ENCODE measurements at regions not wholly inside any gene's neighbourhood (a gene's known extent, or its start where the extent isn't known, plus 50 kb on each side); places are given as distances from the start of the nearest gene placed in this dataset.

- intact Hi-C loops (cut with DNase I, micrococcal nuclease) = no loop called here
- DNase-seq (no peak), ATAC-seq (no peak)
- Mint-ChIP-seq H3K36me3 (ENCODE audit: low read depth) (no peaks in the 10 kb centered on the region), H3K4me1 (no peaks in the 10 kb centered on the region), H3K4me3 (no peak overlapping the region), H3K27me3 (peaks cover 6% of the 10 kb centered on the region), H3K27ac (no peak overlapping the region), H3K9me3 (ENCODE audit: low read depth) (no peaks in the 10 kb centered on the region)
- ChIA-PET POLR2A (no interaction called here), CTCF (no interaction called here)
Observed at GRCh38 chr2:88824951-88825350, 133.5 kb downstream of the RPIA start.

GRCh38 chr2:88826399-88826798 lies 134.9 kb downstream of the RPIA start:
- Mint-ChIP-seq H3K9me3 (ENCODE audit: low read depth) (no peaks in the 10 kb centered on the region), H3K36me3 (ENCODE audit: low read depth) (no peaks in the 10 kb centered on the region), H3K4me3 (no peak overlapping the region), H3K4me1 (no peaks in the 10 kb centered on the region), H3K27me3 (peaks cover 6% of the 10 kb centered on the region), H3K27ac (no peak overlapping the region)
- intact Hi-C loops (cut with DNase I, micrococcal nuclease) = no loop called here
- POLR2A ChIA-PET = no interaction called here
- ATAC-seq (no peak), DNase-seq (no peak)
- CTCF ChIA-PET = no interaction called here

- ATAC-seq (no peak), DNase-seq (no peak)
- H3K27ac Mint-ChIP-seq = no peak overlapping the region
- POLR2A ChIA-PET = no interaction called here
- CTCF ChIA-PET = no interaction called here
- H3K36me3 Mint-ChIP-seq (ENCODE audit: low read depth) = no peaks in the 10 kb centered on the region
- intact Hi-C loops (cut with DNase I, micrococcal nuclease) = no loop called here
- H3K27me3 Mint-ChIP-seq = peaks cover 6% of the 10 kb centered on the region
- no peaks in the 10 kb centered on the region for H3K9me3 Mint-ChIP-seq (ENCODE audit: low read depth)
- no peak overlapping the region for H3K4me3 Mint-ChIP-seq
- no peaks in the 10 kb centered on the region for H3K4me1 Mint-ChIP-seq
Observed at GRCh38 chr2:88827821-88828220, 136.3 kb downstream of the RPIA start.

GRCh38 chr2:88828397-88829137 lies 137.1 kb downstream of the RPIA start:
- no peak for ATAC-seq
- no peaks in the 10 kb centered on the region for H3K9me3 Mint-ChIP-seq (ENCODE audit: low read depth)
- CTCF ChIA-PET = no interaction called here
- no peak overlapping the region for H3K27ac Mint-ChIP-seq
- peaks cover 6% of the 10 kb centered on the region for H3K27me3 Mint-ChIP-seq
- no peak for DNase-seq
- POLR2A ChIA-PET = no interaction called here
- intact Hi-C loops (cut with DNase I, micrococcal nuclease) = no loop called here
- H3K4me1 Mint-ChIP-seq = no peaks in the 10 kb centered on the region
- no peak overlapping the region for H3K4me3 Mint-ChIP-seq
- no peaks in the 10 kb centered on the region for H3K36me3 Mint-ChIP-seq (ENCODE audit: low read depth)

GRCh38 chr2:88829607-88830463 lies 138.4 kb downstream of the RPIA start:
- ATAC-seq = no peak
- H3K4me3 Mint-ChIP-seq = no peak overlapping the region
- H3K27me3 Mint-ChIP-seq = peaks cover 6% of the 10 kb centered on the region
- H3K9me3 Mint-ChIP-seq (ENCODE audit: low read depth) = no peaks in the 10 kb centered on the region
- DNase-seq = no peak
- no peaks in the 10 kb centered on the region for H3K4me1 Mint-ChIP-seq
- ChIA-PET POLR2A (no interaction called here), CTCF (interaction anchor here (0.6 kb wide), 1 partner anchor 110 kb away, joined by 3 read pairs; no protein-coding TSS in a partner anchor)
- H3K36me3 Mint-ChIP-seq (ENCODE audit: low read depth) = no peaks in the 10 kb centered on the region
- H3K27ac Mint-ChIP-seq = no peak overlapping the region
- intact Hi-C loops (cut with DNase I, micrococcal nuclease) = loop anchor here (5.0 kb wide), 2 partner anchors 87 to 88 kb away; no protein-coding TSS in a partner anchor

- intact Hi-C loops (cut with DNase I, micrococcal nuclease) = loop anchor here (1.0 to 5.0 kb wide), 3 partner anchors 86 to 91 kb away; no protein-coding TSS in a partner anchor
- Mint-ChIP-seq H3K4me3 (no peak overlapping the region), H3K4me1 (no peaks in the 10 kb centered on the region), H3K27me3 (peaks cover 6% of the 10 kb centered on the region), H3K36me3 (ENCODE audit: low read depth) (no peaks in the 10 kb centered on the region), H3K9me3 (ENCODE audit: low read depth) (no peaks in the 10 kb centered on the region), H3K27ac (no peak overlapping the region)
- POLR2A ChIA-PET = no interaction called here
- ATAC-seq (no peak), DNase-seq (no peak)
- CTCF ChIA-PET = interaction anchor here (0.7 to 1.5 kb wide), 7 partner anchors 9 to 88 kb away, joined by 3 to 10 read pairs (median 5); no protein-coding TSS in a partner anchor
Observed at GRCh38 chr2:88831071-88831791, 139.8 kb downstream of the RPIA start.

- no peaks in the 10 kb centered on the region for H3K9me3 Mint-ChIP-seq (ENCODE audit: low read depth)
- DNase-seq (peak; percentile 77), ATAC-seq (peak; percentile 78)
- CTCF ChIA-PET = interaction anchor here (0.6 to 1.5 kb wide), 8 partner anchors 8 to 88 kb away, joined by 3 to 10 read pairs (median 4); no protein-coding TSS in a partner anchor
- POLR2A ChIA-PET = no interaction called here
- H3K27me3 Mint-ChIP-seq = peaks cover 6% of the 10 kb centered on the region
- H3K27ac Mint-ChIP-seq = no peak overlapping the region
- H3K36me3 Mint-ChIP-seq (ENCODE audit: low read depth) = no peaks in the 10 kb centered on the region
- no peaks in the 10 kb centered on the region for H3K4me1 Mint-ChIP-seq
- intact Hi-C loops (cut with DNase I, micrococcal nuclease) = loop anchor here (1.0 to 5.0 kb wide), 3 partner anchors 85 to 92 kb away; no protein-coding TSS in a partner anchor
- no peak overlapping the region for H3K4me3 Mint-ChIP-seq
Observed at GRCh38 chr2:88831792-88832248, 140.3 kb downstream of the RPIA start.

- intact Hi-C loops (cut with DNase I, micrococcal nuclease) = loop anchor here (5.0 kb wide), 2 partner anchors 85 to 90 kb away; no protein-coding TSS in a partner anchor
- Mint-ChIP-seq H3K27me3 (peaks cover 6% of the 10 kb centered on the region), H3K9me3 (ENCODE audit: low read depth) (no peaks in the 10 kb centered on the region), H3K36me3 (ENCODE audit: low read depth) (no peaks in the 10 kb centered on the region), H3K27ac (no peak overlapping the region), H3K4me3 (no peak overlapping the region), H3K4me1 (no peaks in the 10 kb centered on the region)
- ChIA-PET CTCF (interaction anchor here (0.6 to 1.5 kb wide), 7 partner anchors 8 to 89 kb away, joined by 3 to 10 read pairs (median 5); no protein-coding TSS in a partner anchor), POLR2A (no interaction called here)
- DNase-seq (no peak), ATAC-seq (no peak)
Observed at GRCh38 chr2:88832311-88832991, 141.0 kb downstream of the RPIA start.

- no peaks in the 10 kb centered on the region for H3K4me1 Mint-ChIP-seq
- ATAC-seq (no peak), DNase-seq (no peak)
- intact Hi-C loops (cut with DNase I, micrococcal nuclease) = loop anchor here (5.0 kb wide), 2 partner anchors 84 to 91 kb away; no protein-coding TSS in a partner anchor
- H3K4me3 Mint-ChIP-seq = no peak overlapping the region
- POLR2A ChIA-PET = no interaction called here
- H3K27ac Mint-ChIP-seq = no peak overlapping the region
- CTCF ChIA-PET = interaction anchor here (1.1 to 1.5 kb wide), 2 partner anchors 10 to 43 kb away, joined by 3 read pairs; no protein-coding TSS in a partner anchor
- no peaks in the 10 kb centered on the region for H3K36me3 Mint-ChIP-seq (ENCODE audit: low read depth)
- H3K9me3 Mint-ChIP-seq (ENCODE audit: low read depth) = no peaks in the 10 kb centered on the region
- H3K27me3 Mint-ChIP-seq = peaks cover 3% of the 10 kb centered on the region
Observed at GRCh38 chr2:88832992-88833389, 141.5 kb downstream of the RPIA start.

- H3K4me3 Mint-ChIP-seq = no peak overlapping the region
- ChIA-PET CTCF (interaction anchor here (1.5 kb wide), 1 partner anchor 11 kb away, joined by 3 read pairs; no protein-coding TSS in a partner anchor), POLR2A (interaction anchor here (0.7 kb wide), 1 partner anchor 80 kb away, joined by 3 read pairs; no protein-coding TSS in a partner anchor)
- peaks cover under 1% of the 10 kb centered on the region for H3K27me3 Mint-ChIP-seq
- no peak for DNase-seq
- no peak for ATAC-seq
- intact Hi-C loops (cut with DNase I, micrococcal nuclease) = loop anchor here (5.0 kb wide), 2 partner anchors 83 to 92 kb away; no protein-coding TSS in a partner anchor
- H3K36me3 Mint-ChIP-seq (ENCODE audit: low read depth) = no peaks in the 10 kb centered on the region
- H3K9me3 Mint-ChIP-seq (ENCODE audit: low read depth) = no peaks in the 10 kb centered on the region
- H3K4me1 Mint-ChIP-seq = no peaks in the 10 kb centered on the region
- no peak overlapping the region for H3K27ac Mint-ChIP-seq
Observed at GRCh38 chr2:88834376-88834775, 142.9 kb downstream of the RPIA start.

Measured in activated CD4-positive, alpha-beta T cell treated with anti-CD3 and anti-CD28 coated beads for 36 hours (primary cell).